Fibroblast of mammary gland (primary cell): ENCODE measurements at regions not wholly inside any gene's neighbourhood (a gene's known extent, or its start where the extent isn't known, plus 50 kb on each side); places are given as distances from the start of the nearest gene placed in this dataset.

Experiments used
- DNase-seq: peaks from one replicate; pipeline ENCODE4 v3.0.0-alpha.2; 2010; ENCODE audit warnings: low read depth
- H3K4me3 ChIP-seq: 2 replicates; pipeline ENCODE4 v1.5.1; 2011; ENCODE audit warnings: low read depth, mild to moderate bottlenecking, low read length, moderate library complexity; ENCODE audit not compliant: control insufficient read depth
- CTCF ChIP-seq: conservative IDR thresholded peaks from 2 replicates; pipeline ENCODE4 v1.5.1; 2011; ENCODE audit warnings: low read depth, low read length, inconsistent platforms; ENCODE audit not compliant: control insufficient read depth, insufficient read depth

DNA sequence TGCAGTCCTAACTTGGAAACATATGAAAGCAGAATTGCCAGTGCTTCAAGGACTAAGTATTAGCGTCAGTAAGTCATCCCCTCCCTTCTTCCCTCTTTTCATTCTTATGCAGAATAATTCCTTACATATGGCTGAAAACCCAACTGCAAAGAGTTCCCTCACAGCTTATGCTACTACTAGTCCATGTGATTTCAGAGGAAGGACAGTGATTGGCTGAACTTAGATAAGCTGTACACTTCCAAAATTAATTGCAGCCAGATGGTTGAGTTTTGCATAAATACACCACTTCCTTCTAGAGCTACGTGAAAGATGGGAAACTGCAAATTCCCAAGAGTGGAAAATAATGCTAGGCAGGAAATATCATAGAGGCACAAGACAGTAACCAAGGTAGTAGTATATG is 730.4 kb downstream of the OLFM4 start:
- DNase-seq: no peak
- H3K4me3 ChIP-seq: no peak overlapping the region
- TF ChIP-seq CTCF: no peak

DNA sequence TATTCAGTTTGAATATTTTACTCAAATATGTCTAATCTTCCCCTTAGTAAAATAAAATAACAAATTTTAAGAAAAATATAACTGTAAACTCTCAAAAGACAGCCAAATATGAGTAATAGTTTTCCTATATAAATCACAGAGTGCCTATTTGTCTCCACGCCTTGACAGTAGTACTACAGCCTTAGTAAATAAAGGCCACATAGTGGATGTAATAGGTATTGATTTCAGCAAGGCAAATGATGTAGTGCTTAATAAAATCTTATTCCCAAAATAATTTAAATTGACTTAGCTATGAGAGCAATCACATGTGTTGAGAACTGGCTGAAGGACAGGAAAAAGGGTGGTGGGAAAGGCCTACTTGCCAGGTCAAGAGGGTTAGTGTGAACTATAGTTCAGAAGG is 747.2 kb downstream of the OLFM4 start:
- no peak for DNase-seq
- TF ChIP-seq CTCF: no peak
- no peak overlapping the region for H3K4me3 ChIP-seq

DNA sequence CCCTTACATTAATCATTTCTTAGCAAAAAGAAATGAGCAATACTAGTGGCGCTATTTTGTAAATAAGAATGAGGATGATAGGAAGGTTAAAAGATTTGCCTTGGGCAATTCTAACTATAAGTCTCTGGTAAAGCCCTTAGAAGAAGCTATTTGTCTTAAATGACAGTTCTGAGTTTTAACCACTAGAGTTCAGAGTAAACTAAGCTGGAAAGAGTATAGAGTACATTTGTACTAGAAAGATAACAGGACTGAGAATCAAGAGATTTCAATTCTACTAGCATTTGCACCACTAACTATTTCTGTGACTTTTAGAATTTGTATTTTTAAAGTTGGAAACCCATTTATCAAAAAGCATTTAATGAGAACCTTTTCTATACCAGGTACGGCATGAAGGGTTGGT is 750.3 kb downstream of the OLFM4 start:
- no peak for TF ChIP-seq CTCF
- no peak for DNase-seq
- no peak overlapping the region for H3K4me3 ChIP-seq

DNA sequence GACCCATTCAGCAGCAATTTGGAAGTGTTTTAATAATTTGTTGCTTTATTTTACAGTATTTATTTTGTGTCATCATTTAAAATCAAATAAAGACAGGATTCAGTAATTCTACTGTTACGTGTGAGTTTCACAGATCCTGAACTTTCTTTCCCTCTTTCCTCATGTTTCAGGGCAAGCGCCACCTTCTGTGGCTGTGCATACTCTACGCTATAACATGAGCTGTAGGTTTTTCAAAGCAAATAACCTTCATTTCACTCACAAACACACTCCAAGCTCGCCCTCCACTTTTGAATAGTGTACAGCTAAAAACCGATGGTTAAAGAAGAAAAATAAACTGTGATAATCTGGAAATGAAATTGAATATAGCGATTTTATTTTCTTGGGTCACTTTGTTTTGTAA is 753.3 kb downstream of the OLFM4 start:
- no peak for TF ChIP-seq CTCF
- H3K4me3 ChIP-seq: no peak overlapping the region
- no peak for DNase-seq

- H3K4me3 ChIP-seq: no peak overlapping the region
- DNase-seq: peak; percentile 46
Measured at GRCh38 chr13:53782488-53782961, 753.9 kb downstream of the OLFM4 start.

DNA sequence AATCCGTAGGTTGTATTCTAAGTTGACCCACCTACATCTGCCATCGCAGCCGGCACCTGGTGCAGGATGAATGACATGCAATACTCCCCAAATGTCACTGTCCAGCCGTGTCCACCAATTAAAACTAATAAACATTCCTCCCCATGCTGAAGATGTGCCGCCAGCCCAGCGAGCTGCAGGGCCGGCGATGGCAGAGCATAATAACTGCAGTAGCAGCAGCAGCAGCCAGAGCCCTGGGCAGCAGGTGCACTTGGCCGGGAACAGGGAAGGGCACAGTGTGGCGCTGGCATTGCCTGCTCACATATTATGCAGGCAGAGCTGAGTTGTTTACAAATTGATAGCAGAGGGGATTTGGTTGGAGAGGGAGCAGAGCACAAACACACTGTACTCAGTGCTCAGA is 754.9 kb downstream of the OLFM4 start:
- DNase-seq: no peak
- no peak for TF ChIP-seq CTCF
- H3K4me3 ChIP-seq: no peak overlapping the region

More at GRCh38 chr13:53782488-53782961, 753.9 kb downstream of the OLFM4 start:
- peak; percentile 70 for TF ChIP-seq CTCF

DNA sequence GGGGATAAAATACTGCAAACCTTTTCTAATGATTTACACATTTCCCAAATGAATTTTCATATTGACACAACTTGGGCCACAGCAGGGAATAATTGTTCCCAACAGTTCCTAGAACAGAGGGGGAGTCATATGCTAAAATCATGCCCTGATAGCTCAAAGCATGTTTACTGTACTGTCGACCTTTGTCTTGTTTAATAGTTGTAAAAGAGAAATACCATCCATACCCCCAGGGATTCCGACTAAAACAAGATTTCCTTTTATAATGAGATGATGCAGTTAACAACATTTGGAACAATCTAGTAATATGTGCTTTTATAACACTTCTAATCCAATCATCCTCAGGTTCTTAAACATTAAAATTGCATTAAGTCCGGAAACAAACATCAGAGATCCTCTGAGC is 759.7 kb downstream of the OLFM4 start:
- TF ChIP-seq CTCF: no peak
- DNase-seq: no peak
- H3K4me3 ChIP-seq: no peak overlapping the region
